Gastrocnemius medialis (tissue), 4 donors: ENCODE measurements at regions not wholly inside any gene's neighbourhood (a gene's known extent, or its start where the extent isn't known, plus 50 kb on each side); places are given as distances from the start of the nearest gene placed in this dataset.

Experiments
- ATAC-seq, 2 donors: fragments of 150-250 bp; one replicate each; pipeline ENCODE4 v1.9.1; 2016
- DNase-seq, 2 donors: peaks; one replicate each; pipeline ENCODE4 v3.0.0-alpha.2; 2019
- H3K27ac ChIP-seq, 4 donors: fragments of 200-600 bp; sonication (generic); 1 replicate in 1 of 4; 2 replicates in 3 of 4; pipeline ENCODE4 v1.5.1; 2016 to 2018; ENCODE audit warnings: mild to moderate bottlenecking in 2 of 4, moderate library complexity in 1 of 4
- H3K27me3 ChIP-seq, 3 donors: fragments of 200-600 bp; sonication (generic) in 2 of 3; 1 replicate in 1 of 3; 2 replicates in 2 of 3; pipeline versions ENCODE4 v1.5.1 to v1.6.0; 2016 to 2019; ENCODE audit warnings: mild to moderate bottlenecking in 1 of 3, moderate library complexity in 1 of 3
- H3K36me3 ChIP-seq, 2 donors: fragments of 200-600 bp; sonication (generic) in 1 of 2; one replicate each; pipeline ENCODE4 v1.5.1; 2017 to 2018
- H3K4me1 ChIP-seq, 2 donors: fragments of 200-600 bp; sonication (generic) in 1 of 2; one replicate each; pipeline ENCODE4 v1.5.1; 2016 to 2017; ENCODE audit warnings: mild to moderate bottlenecking in 2 of 2
- H3K4me3 ChIP-seq, 4 donors: fragments of 200-600 bp; sonication (generic) in 3 of 4; 1 replicate in 1 of 4; 2 replicates in 3 of 4; pipeline ENCODE4 v1.5.1; 2016 to 2019; ENCODE audit warnings: mild to moderate bottlenecking in 2 of 4
- H3K9me3 ChIP-seq, 3 donors: fragments of 200-600 bp; sonication (generic) in 2 of 3; 1 replicate in 1 of 3; 2 replicates in 2 of 3; pipeline ENCODE4 v1.5.1; 2016 to 2019
- CTCF ChIP-seq, 5 experiments: fragments of 450-650 bp in 3 of 5; fragments of 200-600 bp in 2 of 5; sonication (generic) in 2 of 5; IDR thresholded peaks in 4 of 5; conservative IDR thresholded peaks in 1 of 5; 1 replicate in 4 of 5; 2 replicates in 1 of 5; pipeline ENCODE4 v1.5.1; 2016 to 2019; ENCODE audit warnings: antibody characterized with exemption in 5 of 5, mild to moderate bottlenecking in 3 of 5, moderate library complexity in 3 of 5
- POLR2A ChIP-seq, 2 donors: fragments of 450-650 bp; IDR thresholded peaks; one replicate each; pipeline ENCODE4 v1.6.1; 2017; ENCODE audit warnings: antibody characterized with exemption in 2 of 2, mild to moderate bottlenecking in 2 of 2, moderate library complexity in 2 of 2
- in situ Hi-C, 4 donors: fragments of 200-750 bp; cut with MboI; loops; one replicate each; pipeline versions ENCODE4 v1.15.0 to v1.8.0; 2017; ENCODE audit warnings: low sequenced_read_pairs in 4 of 4
- intact Hi-C: fragments of 100-400 bp; cut with DNase I; formaldehyde crosslinking; loops from one replicate; pipeline ENCODE4 v1.15.1; 2023; ENCODE audit warnings: low total_unique reads

DNA sequence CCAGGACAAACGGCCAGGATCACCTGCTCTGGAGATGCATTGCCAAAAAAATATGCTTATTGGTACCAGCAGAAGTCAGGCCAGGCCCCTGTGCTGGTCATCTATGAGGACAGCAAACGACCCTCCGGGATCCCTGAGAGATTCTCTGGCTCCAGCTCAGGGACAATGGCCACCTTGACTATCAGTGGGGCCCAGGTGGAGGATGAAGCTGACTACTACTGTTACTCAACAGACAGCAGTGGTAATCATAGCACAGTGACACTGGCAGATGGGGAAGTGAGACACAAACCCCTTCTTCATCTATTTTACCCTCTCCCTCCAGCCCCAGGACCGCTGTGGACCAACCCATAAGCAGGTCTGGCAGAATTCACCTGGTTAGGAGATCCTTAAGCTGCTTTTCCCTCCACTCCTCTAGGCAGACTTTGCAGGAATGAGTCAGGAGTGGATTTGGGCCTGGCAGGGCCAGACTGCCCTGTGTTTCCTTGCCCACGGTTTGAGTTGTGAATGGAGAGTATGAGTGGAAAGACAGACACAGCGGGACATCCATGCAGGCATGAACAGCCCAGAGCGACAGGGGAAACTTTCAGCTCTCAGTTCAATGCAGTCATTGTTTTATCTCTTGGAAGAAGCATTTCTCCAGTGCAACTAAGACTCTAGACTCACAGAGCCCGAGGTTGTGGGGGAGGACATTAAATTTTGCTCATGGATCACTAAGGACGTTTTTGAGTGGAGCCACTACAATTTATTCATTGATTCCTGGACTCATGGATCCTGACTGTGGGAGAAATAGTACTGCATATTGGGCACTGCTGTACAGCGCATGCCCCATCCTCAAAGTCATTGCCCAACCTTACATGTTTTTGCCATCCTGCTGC lies 75.3 kb upstream of the IGLL5 start:
- no peaks in the 10 kb centered on the region for H3K4me1 ChIP-seq
- H3K27ac ChIP-seq: no peak overlapping the region
- ATAC-seq (no peak), DNase-seq (no peak)
- H3K9me3 ChIP-seq: no peaks in the 10 kb centered on the region
- H3K27me3 ChIP-seq: no peaks in the 10 kb centered on the region
- no peak overlapping the region for H3K4me3 ChIP-seq
- H3K36me3 ChIP-seq: no peaks in the 10 kb centered on the region
- intact Hi-C loops (loop anchor here (10.0 kb wide), 1 partner anchor 73 kb away; the partner anchor contains the start of gene IGLL5), in situ Hi-C loops (no loop called here)
- TF ChIP-seq POLR2A (IDR thresholded peaks at IDR 0.05): no peak
- no peak for TF ChIP-seq CTCF (IDR thresholded peaks at IDR 0.05 in 4 of 5, conservative IDR thresholded peaks at IDR 0.05 in 1 of 5)

DNA sequence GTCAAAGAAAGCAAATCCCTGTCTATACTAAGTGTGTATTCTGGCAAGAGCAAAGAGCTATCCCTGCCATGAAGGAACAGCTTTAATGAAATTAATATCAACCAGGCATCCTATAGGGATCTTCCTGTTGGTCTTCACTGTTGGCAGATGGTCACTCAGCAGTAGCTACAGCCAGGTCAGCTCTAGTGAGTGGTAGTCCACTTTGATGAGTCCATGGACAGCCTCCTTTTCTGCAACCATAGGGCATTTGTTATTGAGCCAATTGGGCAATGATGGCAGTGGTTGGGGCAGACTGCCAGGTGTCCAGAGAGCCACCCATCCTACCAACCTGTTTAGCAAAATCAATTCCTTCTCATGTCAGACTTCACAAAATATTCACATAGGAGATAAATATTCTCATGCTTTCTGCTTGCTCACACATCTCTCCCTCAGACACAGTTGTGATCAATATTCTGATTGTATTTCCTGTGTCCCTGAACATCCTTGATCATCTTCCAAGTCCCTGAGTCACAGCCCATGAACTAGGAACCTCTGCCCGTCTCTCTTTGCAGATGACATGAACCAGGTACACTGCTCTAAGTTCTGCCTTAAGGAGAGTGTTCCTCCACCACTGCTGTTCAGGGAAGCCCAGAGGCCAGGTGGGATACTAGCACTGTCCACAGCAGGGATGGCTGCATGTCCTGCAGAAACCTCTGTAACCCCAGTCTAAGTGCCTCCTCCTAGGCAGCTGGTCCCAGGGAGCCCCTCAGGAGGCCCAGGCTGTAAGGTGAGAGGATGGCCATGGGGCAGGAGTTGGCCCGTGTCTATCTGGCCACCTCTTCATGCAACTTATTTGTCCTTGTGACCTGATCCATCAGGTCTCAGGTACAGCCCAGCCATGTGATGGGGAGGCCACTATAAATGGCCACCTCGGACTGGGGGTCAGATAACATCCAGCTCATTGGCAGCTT lies 74.2 kb upstream of the IGLL5 start:
- in situ Hi-C loops: no loop called here
- Histone ChIP-seq H3K27ac (no peak overlapping the region), H3K27me3 (no peaks in the 10 kb centered on the region), H3K36me3 (no peaks in the 10 kb centered on the region), H3K4me3 (no peak overlapping the region), H3K4me1 (no peaks in the 10 kb centered on the region), H3K9me3 (no peaks in the 10 kb centered on the region)
- DNase-seq (no peak), ATAC-seq (no peak)
- TF ChIP-seq CTCF (IDR thresholded peaks at IDR 0.05 in 4 of 5, conservative IDR thresholded peaks at IDR 0.05 in 1 of 5): no peak
- TF ChIP-seq POLR2A (IDR thresholded peaks at IDR 0.05): no peak
- intact Hi-C loops: loop anchor here (10.0 kb wide), 1 partner anchor 71 kb away; the partner anchor contains the start of gene IGLL5

GRCh38 chr22:22814666-22815396 lies 72.8 kb upstream of the IGLL5 start:
- H3K27ac ChIP-seq: no peak overlapping the region
- no peak overlapping the region for H3K4me3 ChIP-seq
- TF ChIP-seq POLR2A (IDR thresholded peaks at IDR 0.05) (no peak), CTCF (IDR thresholded peaks at IDR 0.05 in 4 of 5, conservative IDR thresholded peaks at IDR 0.05 in 1 of 5) (no peak)
- H3K27me3 ChIP-seq: no peaks in the 10 kb centered on the region
- no peak for DNase-seq
- no peaks in the 10 kb centered on the region for H3K4me1 ChIP-seq
- no peak for ATAC-seq
- intact Hi-C loops (loop anchor here (10.0 kb wide), 1 partner anchor 70 kb away; the partner anchor contains the start of gene IGLL5), in situ Hi-C loops (no loop called here)
- H3K9me3 ChIP-seq: no peaks in the 10 kb centered on the region
- no peaks in the 10 kb centered on the region for H3K36me3 ChIP-seq

DNA sequence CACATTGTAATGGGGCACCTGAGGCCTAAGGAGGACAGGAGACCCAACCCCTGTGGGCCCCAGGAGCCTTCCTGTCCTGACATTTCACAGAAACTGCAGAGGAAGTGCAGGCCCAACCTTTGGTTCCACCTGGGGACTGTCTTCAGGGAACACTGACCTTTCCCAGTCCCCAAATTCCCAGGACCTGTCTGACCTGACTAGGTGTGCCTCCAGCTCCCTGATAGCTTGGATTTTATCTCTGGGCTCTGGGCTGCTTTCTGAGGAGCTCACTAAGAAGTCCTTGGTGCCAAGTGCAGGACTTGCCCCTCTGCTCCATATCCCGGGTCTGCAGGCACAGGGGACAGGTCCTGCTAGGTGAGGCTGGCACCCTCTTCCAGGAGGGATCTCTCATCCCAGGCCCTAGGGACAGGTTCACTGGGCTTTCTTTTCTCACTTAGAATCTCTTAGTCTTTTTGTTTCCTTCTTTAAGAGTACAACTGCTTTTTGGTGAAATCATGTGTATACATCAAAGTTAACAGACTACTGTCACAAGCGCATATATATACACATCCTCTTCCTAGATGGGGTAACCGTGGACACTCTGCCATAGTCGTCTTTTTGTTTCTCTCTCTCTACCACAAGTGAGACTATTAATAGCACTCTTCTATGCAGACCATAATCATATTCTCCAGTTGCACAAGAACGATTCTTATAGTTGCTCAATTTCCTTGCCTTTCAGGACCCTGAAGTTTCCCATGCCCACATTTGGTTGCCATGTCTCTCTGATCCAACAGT lies 72.0 kb upstream of the IGLL5 start:
- Histone ChIP-seq H3K9me3 (no peaks in the 10 kb centered on the region), H3K36me3 (no peaks in the 10 kb centered on the region), H3K27ac (no peak overlapping the region), H3K27me3 (no peaks in the 10 kb centered on the region), H3K4me1 (no peaks in the 10 kb centered on the region), H3K4me3 (no peak overlapping the region)
- in situ Hi-C loops: no loop called here
- DNase-seq (no peak), ATAC-seq (no peak)
- intact Hi-C loops: loop anchor here (10.0 kb wide), 1 partner anchor 69 kb away; the partner anchor contains the start of gene IGLL5
- TF ChIP-seq POLR2A (IDR thresholded peaks at IDR 0.05) (no peak), CTCF (IDR thresholded peaks at IDR 0.05 in 4 of 5, conservative IDR thresholded peaks at IDR 0.05 in 1 of 5) (no peak)
